Endothelial cell of umbilical vein (primary cell): ENCODE measurements at regions not wholly inside any gene's neighbourhood (a gene's known extent, or its start where the extent isn't known, plus 50 kb on each side); places are given as distances from the start of the nearest gene placed in this dataset.

ENCODE experiments used
- CTCF ChIP-seq, 2 donors: IDR thresholded peaks; 1 replicate in 1 of 2; 2 replicates in 1 of 2; pipeline ENCODE4 v1.5.1; 2011; ENCODE audit warnings: low read length in 2 of 2, mild to moderate bottlenecking in 2 of 2, moderate library complexity in 2 of 2, control low read depth in 1 of 2, inconsistent platforms in 1 of 2, low read depth in 1 of 2; ENCODE audit not compliant: insufficient read depth in 1 of 2; ENCODE audit errors: extremely low read depth in 1 of 2
- EZH2 ChIP-seq: IDR thresholded peaks from 2 replicates; pipeline ENCODE4 v1.6.1; 2012; ENCODE audit warnings: borderline replicate concordance, low read depth, mild to moderate bottlenecking, moderate library complexity, low read length, inconsistent platforms; ENCODE audit not compliant: severe bottlenecking
- FOS ChIP-seq: IDR thresholded peaks from 2 replicates; pipeline ENCODE4 v1.6.1; 2011; ENCODE audit warnings: mild to moderate bottlenecking, low read length, moderate library complexity, borderline replicate concordance; ENCODE audit not compliant: insufficient read depth
- GATA2 ChIP-seq: IDR thresholded peaks from 2 replicates; pipeline ENCODE4 v1.7.0; 2011; ENCODE audit warnings: low read depth, mild to moderate bottlenecking, moderate library complexity, mixed read lengths, low read length; ENCODE audit not compliant: insufficient read length, insufficient read depth
- JUN ChIP-seq: IDR thresholded peaks from 2 replicates; pipeline ENCODE4 v1.6.1; 2011; ENCODE audit warnings: borderline replicate concordance, low read depth; ENCODE audit not compliant: insufficient read length, insufficient read depth
- MYC ChIP-seq: IDR thresholded peaks from one replicate; pipeline ENCODE4 v1.6.1; 2011; ENCODE audit warnings: mild to moderate bottlenecking, low read depth, low read length
- POLR2A ChIP-seq: IDR thresholded peaks from 2 replicates; pipeline ENCODE4 v1.6.1; 2012; ENCODE audit warnings: low read depth, mild to moderate bottlenecking, control low read depth, low read length
- POLR2AphosphoS5 ChIP-seq: IDR thresholded peaks from 2 replicates; pipeline ENCODE4 v1.6.1; 2012; ENCODE audit warnings: low read depth, mild to moderate bottlenecking, control low read depth, low read length, moderate library complexity; ENCODE audit not compliant: insufficient read depth
- TF ChIP-seq, protein P1 (sequence below): IDR thresholded peaks from 2 replicates; pipeline ENCODE4 v1.6.1; 2011; ENCODE audit not compliant: insufficient read depth, insufficient read length

GRCh38 chr2:188889187-188889586 is 85.0 kb upstream of the COL3A1 start:
- TF ChIP-seq CTCF (IDR thresholded peaks at IDR 0.05; ENCODE audit: extremely low read depth in 1 of 2, insufficient read depth in 1 of 2, low read depth in 1 of 2, low read length in 2 of 2) (no peak), POLR2A (no peak), POLR2AphosphoS5 (no peak), FOS (no peak), MYC (no peak), EZH2 (no peak), GATA2 (no peak), JUN (no peak)
- TF ChIP-seq, protein P1, sequence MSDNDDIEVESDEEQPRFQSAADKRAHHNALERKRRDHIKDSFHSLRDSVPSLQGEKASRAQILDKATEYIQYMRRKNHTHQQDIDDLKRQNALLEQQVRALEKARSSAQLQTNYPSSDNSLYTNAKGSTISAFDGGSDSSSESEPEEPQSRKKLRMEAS, result no peak
